IMR-90 (cell line): ENCODE measurements at regions not wholly inside any gene's neighbourhood (a gene's known extent, or its start where the extent isn't known, plus 50 kb on each side); places are given as distances from the start of the nearest gene placed in this dataset.

Source experiments
- BHLHE40 ChIP-seq: fragments of 150-350 bp; IDR thresholded peaks from 2 replicates; pipeline ENCODE4 v1.6.1; 2016; ENCODE audit warnings: mild to moderate bottlenecking, low read depth, low read length
- CEBPB ChIP-seq: IDR thresholded peaks from 2 replicates; pipeline ENCODE4 v1.6.1; 2012; ENCODE audit warnings: low read depth, low read length, improper control_type of control experiment
- MAZ ChIP-seq: IDR thresholded peaks from 2 replicates; pipeline ENCODE4 v1.6.1; 2012; ENCODE audit warnings: low read depth, mild to moderate bottlenecking, low read length, improper control_type of control experiment, moderate library complexity, borderline replicate concordance
- NFE2L2 ChIP-seq: fragments of 150-350 bp; IDR thresholded peaks from 2 replicates; pipeline ENCODE4 v1.6.1; 2016; ENCODE audit warnings: low read depth, mild to moderate bottlenecking, low read length
- POLR2A ChIP-seq: IDR thresholded peaks from 2 replicates; pipeline ENCODE4 v1.6.1; 2012; ENCODE audit warnings: mild to moderate bottlenecking, low read depth, low read length
- RAD21 ChIP-seq: IDR thresholded peaks from 2 replicates; pipeline ENCODE4 v1.6.1; 2012; ENCODE audit warnings: low read length, improper control_type of control experiment
- RFX5 ChIP-seq: IDR thresholded peaks from 2 replicates; pipeline ENCODE4 v1.8.0; 2012; ENCODE audit warnings: low read depth, mild to moderate bottlenecking, low read length, moderate library complexity
- SMC3 ChIP-seq: fragments of 150-350 bp; IDR thresholded peaks from 2 replicates; pipeline ENCODE4 v1.6.1; 2016; ENCODE audit warnings: low read depth, mild to moderate bottlenecking, antibody characterized with exemption, low read length, moderate library complexity
- TF ChIP-seq, protein P1 (sequence below): conservative IDR thresholded peaks from 2 replicates; pipeline ENCODE4 v1.5.1; 2012; ENCODE audit warnings: mild to moderate bottlenecking, low read depth, low read length, improper control_type of control experiment

DNA sequence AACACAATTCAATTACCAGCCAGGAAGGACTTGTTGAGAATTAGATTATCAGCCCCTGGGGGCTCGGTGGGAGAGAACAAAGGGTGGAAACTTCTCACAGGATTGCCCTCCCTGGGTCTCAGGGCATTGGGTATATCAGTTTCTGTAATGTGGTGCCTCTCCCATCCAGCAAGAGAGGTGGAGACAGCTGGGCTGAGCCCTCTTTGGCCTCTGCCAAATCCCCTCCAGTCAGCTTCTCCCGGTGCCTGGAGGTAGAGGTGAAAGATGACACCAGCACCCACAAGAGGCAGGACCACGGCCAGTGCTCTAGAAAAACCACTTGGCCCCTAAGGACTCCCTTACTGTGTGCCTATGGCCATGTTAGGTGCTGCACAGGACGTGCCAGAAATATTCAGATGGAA lies 179.7 kb downstream of the HAUS1 start:
- TF ChIP-seq, protein P1, sequence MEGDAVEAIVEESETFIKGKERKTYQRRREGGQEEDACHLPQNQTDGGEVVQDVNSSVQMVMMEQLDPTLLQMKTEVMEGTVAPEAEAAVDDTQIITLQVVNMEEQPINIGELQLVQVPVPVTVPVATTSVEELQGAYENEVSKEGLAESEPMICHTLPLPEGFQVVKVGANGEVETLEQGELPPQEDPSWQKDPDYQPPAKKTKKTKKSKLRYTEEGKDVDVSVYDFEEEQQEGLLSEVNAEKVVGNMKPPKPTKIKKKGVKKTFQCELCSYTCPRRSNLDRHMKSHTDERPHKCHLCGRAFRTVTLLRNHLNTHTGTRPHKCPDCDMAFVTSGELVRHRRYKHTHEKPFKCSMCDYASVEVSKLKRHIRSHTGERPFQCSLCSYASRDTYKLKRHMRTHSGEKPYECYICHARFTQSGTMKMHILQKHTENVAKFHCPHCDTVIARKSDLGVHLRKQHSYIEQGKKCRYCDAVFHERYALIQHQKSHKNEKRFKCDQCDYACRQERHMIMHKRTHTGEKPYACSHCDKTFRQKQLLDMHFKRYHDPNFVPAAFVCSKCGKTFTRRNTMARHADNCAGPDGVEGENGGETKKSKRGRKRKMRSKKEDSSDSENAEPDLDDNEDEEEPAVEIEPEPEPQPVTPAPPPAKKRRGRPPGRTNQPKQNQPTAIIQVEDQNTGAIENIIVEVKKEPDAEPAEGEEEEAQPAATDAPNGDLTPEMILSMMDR: no peak
- no peak for TF ChIP-seq SMC3
- TF ChIP-seq CEBPB: no peak
- TF ChIP-seq NFE2L2: no peak
- TF ChIP-seq MAZ: no peak
- TF ChIP-seq POLR2A: no peak
- no peak for TF ChIP-seq RAD21
- TF ChIP-seq RFX5: no peak
- TF ChIP-seq BHLHE40: no peak
